Islet precursor cell (in vitro differentiated cells): ENCODE measurements at regions not wholly inside any gene's neighbourhood (a gene's known extent, or its start where the extent isn't known, plus 50 kb on each side); places are given as distances from the start of the nearest gene placed in this dataset.

ENCODE experiments used
- DNase-seq: peaks from one replicate; pipeline ENCODE4 v3.0.0-alpha.2; 2018

DNA sequence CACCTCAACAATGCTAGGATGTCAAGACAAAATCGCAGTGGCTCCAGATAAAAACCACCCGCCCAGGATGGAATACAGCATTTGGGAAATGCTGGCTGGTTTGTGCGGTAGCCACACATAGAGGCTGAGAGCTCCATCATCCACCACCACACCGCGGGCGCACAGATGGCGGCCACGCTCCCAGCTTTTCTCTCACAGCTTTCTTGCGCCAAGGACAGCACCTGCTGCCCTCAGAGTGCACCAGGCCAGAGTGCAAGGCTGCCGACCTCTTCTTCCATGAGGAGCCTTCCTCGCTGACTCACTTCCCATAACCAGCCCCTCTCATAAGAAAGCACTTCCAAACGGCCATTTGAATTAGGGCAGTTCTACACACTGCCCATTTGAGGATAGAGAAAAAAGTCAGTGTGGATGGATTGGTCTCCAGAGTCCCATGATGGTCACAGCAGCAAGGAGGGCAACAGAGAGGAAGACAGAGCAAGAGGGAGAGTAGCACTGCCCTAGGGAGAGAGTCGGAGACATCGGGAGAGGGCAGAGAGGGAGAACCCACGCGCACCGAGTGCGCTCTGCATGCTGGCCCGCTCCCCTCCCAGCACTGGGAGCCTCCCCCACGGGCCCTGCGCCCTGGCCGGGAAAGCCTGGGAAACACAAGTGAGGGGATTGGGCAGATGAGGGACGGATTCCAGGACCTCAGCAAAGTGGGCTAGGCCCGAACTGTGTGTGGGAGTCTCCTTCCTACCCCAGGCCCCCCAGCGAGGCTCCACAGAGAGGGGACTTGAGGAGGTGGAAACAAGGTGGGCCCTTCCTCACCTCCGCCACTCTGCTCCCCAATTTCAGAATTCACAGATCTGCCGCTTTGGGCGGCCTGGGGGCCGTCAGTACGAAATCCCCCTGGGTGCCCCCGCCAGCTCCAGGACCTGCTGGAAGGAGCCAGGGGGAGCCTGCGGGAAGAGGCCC, 156.9 kb downstream of the USP12 start:
- DNase-seq, result peak; percentile 51

DNA sequence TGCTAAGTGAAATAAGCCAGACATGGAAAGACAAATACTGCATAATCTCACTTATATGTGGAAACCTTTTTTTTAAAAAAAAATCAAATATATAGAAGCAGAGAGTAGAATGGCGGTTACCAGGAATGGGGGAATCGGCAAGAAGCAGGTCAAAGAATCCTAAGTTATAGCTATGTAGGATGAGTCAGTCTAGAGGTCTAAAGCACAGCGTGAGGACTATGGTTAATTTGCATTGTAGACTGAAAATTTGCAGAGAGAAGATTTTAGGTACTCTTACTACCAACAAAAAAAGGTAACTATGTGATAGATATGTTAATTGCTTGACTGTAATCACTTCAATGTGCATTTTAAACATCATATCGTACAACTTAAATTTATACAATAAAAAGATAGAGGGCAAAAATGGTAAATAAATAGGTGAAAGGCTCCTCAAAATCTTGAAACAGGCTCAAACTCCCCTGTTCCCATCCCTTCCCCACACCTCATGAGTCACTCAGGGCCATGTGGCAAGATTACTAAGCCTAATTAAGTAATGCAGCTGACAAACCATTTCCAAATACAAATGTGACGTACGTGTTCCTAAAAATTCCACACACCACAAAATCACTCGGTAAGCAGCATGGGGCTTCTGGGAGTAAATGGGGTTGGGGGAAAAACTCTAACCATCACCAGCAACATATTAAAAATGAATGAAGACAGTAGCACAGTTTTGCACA, 159.0 kb downstream of the USP12 start:
- peak; percentile 34 for DNase-seq

DNA sequence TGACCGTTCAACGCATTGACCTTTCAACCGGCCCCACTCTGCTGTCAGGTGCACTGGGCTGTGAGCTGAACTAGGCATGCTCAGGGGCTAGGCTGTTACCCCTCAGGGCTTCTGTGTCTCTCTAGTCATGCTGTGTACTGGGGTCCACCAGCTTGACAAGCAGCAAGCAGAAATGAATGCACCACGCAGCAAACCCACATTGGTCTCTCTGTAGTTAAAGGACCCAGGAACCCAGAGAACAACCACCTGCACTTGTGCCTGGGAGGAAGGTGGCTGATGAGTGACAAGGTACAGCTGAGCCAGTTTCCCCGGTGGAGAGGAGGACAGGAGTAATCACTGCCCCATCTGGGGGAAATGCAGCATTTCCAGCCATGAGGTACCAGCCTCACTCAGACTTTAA, 159.9 kb downstream of the USP12 start:
- DNase-seq, result peak; percentile 33

DNA sequence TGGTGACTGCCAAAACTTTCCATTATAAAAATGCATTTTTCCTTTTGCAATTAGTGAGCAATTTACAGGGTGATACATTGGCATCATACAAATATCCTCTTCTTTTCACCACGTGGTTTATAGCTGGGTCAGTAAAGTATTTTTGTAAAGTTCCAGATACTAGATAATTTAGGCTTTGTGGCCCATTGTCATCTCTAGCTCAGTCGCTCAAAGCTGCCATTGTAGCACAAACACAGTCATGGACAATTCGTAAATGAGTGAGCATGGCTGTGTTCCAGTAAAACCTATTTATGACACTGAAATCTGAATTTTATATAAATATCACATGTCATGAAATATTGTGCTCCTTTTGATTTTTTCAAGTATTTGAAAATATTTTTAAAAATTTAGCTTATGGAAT, 162.9 kb downstream of the USP12 start:
- DNase-seq, result no peak

DNA sequence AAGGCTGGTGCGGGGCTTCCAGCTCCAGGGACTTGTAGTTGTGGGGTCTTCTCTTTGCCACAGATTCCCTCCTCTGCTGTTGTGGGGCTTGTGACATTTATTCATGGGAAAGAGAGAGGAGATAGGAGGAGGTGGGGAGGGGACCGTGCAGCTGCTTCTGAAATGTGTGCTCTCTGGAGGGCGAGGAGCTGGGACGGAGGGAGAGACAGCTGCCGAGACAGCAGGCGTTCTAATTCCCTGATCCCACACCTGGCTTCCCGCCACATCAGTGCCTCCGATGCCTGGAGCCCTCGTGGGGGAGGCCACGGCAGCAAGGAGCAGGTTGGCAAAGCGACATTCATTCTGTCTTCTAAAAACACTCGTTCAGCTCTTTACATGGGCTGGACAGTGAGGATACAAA, 164.4 kb downstream of the USP12 start:
- no peak for DNase-seq

DNA sequence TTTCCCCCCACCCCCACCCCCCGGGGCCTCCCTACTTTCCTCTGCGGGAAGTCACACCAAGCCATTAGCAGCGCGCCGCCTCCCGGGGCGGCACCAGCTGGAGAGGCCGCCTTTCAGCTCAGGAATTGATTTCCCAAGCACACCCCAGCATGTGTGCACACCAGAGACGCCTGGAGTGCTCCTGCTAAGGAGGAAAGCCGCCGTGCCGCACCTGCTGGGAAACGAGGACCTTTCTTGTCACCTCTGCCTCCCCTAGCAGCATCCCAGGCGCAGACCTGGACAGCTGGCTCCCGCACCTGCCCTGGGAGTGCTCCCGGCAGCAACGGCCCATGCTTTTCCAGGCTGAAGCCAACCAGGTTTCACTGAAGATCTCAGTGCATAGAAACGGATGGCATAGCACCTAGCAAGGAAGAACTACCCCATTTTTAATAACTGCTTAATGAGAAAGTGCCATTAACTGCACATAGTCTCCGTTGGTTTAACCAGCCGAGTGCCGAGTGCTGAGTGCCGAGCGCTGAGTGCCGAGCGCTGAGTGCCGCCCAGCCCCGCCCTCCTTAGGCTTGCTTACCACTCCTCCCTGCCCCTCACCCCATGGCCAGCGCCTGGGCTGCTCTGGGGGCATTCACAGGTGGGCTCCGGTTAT, 165.0 kb downstream of the USP12 start:
- DNase-seq, result peak; percentile 70

DNA sequence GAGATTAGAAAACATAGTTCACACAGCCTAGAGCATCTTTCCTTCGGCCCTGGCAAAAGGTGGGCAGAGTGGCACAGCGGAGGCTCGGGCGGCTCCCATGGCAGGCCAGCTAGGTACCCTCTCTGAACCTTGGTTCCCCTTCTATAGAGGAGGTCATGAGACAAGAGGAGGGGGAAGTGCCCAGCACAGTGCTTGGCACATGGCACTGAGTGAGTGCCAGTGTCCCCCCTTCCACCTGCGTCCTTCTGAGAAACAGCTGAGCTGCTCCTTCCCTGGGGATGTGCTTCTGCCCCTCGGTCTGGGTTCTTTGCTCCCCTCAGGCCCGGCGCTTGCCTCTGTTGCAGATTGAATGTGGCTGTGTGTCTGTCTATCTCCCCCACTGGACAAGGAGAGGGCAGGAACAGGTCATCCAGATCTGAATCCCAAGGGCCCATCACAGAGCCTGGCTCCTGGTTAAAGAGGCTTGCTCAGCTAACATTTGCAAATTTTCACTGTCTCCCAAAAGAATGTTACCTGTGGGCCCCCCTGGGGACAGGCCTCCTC, 165.6 kb downstream of the USP12 start:
- DNase-seq, result no peak

DNA sequence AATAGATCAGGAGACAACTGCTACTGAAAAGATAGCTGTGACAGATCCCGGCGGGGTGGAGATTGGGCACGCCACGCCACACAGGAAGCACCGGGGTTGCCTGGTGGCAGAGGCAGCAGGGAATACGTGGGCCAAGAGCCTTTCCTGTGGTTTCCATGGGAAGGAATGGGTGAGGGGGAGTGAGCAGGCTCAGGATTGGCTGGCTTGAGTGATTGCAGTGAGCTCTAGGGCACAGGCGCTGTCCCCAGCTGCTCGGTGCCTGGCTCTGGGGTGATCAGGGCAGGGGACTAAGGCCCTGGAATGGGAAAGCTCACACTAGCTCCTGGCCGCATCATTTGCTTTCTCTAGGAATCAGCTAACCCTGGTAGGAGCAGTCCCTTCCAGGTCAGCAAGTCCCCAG, 166.1 kb downstream of the USP12 start:
- DNase-seq, result peak; percentile 57

DNA sequence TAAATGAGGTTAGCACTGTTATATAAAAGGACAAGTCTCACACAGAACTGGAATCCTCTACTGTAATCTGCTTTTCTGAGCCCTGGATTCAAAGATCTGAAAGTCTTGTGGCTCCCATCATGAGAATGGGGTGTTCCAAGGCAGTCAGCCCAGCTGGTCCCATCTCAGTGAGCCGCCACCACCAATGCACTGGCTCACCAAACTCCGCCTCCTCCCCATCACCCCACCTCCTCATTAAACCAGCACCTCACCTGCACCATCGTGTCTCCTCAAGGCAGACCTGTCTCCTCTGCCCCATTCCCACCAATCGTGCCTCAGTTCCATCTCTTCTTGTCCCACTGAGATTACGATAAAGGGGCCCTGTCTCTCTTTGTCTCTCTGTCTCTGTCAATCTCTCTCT, 166.7 kb downstream of the USP12 start:
- peak; percentile 31 for DNase-seq

DNA sequence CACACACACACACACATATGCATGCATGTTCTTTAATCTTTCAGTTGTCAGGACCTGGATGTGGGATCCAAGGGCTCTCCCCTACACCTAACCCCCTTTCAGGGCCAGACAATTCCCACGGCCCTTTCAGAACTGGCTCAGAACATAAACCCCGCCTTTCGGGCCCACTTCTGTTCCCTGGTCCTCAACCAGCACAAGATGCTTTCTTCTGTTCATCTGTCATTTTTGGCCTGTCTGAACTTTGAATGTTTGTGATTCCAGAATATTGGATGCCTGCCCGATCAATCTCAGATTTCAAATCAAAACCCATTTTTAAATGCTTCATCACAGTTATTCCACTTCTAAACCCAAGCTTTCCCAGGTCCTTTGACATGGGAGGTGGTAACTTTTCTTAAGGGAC, 167.3 kb downstream of the USP12 start:
- no peak for DNase-seq

DNA sequence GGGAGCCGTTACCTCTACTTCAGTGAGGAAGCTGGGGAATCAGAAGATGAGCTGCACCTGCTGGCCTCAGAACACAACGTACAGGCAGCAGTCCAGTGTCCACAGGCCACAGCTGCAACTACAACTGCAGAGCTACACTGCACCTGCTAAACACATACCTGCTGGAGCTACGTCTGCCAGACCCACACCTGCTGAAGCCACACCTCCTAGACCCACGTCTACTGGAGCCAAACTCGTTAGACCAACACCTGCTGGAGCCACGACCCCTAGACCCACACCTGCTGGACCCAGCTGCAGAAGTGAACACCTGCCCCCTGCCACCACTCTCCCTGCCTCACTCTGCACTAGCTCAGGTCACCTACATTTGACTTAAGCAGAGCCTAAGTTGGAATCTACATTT, 169.9 kb downstream of the USP12 start:
- peak; percentile 22 for DNase-seq

DNA sequence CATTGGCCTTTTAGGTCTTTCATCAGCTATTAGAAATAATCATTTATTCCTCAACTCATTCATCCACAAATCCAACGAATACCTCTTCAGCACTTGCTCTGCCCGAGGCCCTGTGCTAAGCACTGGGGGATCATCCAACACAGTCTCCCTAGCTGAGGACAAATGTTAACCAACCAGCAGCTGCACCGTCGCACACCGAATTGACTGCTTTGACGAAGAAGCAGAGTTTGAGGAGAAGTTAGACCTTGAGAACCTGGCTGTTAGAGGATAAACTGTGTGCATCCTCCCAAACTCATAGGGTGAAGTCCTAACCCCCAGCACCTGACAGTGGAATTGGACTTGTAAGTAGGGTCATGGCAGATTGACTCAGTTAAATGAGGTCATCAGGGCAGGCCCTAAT, 170.9 kb downstream of the USP12 start:
- DNase-seq, result peak; percentile 32

DNA sequence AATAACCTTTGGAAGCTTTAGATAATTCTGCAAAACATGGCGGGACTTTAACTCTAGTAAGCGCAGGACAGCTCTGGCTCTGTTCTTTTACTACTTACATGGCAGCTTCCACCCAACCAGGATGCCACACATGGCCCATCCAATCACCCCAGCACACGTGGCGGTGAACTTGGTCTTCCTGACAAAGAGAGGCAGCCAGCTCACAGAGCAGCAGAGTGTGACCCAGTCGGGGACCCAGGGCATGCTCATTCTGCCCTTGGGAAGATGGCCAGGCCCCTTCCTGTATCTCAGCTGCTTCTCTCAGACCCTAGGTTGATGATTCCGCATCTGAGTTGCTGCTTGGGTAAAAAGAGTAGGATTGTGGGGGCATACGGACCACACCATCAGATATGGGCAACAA, 172.1 kb downstream of the USP12 start:
- peak; percentile 41 for DNase-seq

DNA sequence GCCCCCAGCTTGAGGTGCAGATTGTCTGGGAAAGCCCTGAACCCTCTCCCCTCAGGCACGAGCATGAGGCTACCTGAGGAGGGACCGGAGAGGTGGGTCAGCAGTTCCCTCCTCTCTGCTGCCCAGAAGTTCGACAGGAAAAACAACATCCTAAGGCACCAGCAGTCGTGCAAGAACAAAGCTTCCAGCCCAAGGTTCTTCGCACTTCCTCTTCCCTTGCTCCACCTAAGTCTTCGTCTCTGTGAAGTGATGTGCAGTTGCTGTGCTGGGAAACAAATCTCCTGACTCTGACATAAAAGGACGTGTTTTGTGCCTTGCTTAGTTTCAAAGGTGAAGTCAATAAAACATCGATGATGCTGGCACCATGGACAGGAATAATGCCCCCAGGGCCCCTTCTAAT, 173.3 kb downstream of the USP12 start:
- no peak for DNase-seq

DNA sequence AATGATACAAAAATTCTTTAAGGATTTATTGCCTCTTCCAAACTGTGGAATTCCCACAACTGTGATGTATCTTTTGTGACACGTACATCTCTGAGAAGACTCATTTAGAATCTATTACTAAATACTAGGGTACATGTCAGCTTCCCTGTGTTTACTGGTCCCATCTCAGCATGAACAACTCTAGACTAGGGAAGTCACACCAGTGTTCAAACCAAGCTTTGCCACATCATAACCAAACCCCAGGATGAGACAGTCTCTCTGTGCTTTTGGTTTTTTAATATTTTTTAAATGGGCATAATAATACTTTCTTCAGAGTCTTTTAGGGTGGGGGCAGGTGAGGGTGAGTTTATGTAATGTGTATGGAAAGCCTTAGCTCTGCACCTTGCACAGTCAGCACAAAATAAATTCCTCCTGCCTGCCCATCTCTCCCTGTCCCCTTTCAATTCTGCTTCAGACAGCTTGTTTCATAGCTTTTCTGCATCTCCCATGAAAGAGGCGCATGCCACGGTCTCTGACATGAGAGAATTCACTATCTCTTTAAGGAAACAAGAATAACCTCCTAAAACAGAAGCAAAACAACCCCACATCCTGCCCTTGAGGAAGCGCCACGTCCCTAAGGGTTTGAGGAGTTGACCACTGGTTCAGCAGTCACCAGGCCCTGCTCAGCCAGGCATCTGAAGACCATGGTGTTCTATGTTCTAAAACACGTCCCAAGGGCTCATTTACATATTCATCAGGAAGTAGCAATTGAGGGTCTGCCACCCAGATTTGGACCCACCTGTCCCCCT, 174.5 kb downstream of the USP12 start:
- no peak for DNase-seq

DNA sequence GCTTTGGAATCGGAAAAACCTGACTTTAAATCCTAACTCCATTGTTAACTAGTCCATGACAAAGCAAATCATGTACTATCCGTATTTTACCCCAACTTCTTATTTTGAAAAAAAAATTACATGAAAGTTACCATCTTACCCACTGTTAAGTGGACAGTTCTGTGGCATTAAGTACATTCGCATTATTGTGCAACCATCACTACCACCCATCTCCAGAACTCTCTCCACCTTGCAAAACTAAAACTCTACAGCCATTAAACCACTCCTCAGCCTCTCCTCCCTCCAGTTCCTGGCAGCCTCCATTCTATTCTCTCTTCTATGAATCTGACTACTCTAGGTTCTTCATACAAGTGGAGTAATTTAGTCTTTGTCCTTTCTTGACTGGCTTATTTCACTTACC, 176.5 kb downstream of the USP12 start:
- no peak for DNase-seq

DNA sequence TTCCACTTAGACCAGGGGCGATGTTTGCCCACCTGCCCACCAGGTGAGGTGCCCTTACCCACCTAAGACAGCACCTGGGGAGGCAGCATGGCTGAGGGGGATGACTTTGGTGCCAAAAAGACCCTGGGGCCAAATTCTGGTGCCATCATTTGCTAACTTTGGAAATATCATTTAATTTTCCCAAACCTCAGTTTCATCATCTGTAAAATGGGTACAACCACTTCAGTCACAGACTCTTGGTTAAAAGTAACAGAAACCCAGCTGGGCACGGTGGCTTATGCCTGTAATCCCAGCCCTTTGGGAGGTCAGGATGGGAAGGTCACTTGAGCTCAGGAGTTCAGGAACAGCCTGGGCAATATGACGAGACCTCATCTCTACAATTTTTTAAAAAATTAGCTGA, 177.8 kb downstream of the USP12 start:
- DNase-seq, result no peak

DNA sequence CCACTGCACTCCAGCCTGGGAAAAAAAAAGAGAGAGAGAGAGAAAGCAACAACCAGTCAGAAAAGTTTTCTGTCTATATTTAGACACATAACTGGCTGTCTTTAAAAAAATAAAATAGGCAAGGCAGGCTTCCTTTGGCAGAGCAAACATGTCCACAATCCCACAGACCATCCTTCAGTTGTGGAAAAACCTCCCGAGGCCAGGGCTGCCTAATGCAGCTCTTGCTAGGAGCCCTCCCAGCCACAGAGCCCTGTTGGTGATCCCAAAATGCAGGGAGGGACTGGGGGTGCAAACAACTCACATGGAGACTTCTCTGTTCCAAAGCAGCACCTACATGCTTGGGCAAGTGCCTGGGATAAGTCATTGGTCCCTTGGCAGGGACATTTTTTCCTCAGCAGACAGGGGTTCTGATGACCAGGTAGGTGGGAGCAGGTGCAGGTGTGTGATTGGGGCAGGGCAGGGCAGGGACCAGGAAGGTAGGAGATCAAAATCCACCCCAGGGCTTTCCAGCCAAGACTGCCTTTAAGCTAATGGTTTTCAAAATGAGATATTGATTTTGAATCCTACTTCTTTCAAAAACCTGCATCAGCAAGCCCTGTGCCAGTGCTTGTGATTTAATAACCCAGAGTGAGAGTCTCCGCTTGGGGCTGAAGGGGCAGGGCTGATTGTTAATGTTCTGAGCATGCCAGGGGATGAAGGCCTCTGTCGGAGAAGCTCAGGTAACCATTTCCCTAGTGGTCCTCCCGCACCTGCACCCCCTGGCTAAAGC, 178.5 kb downstream of the USP12 start:
- DNase-seq, result no peak

DNA sequence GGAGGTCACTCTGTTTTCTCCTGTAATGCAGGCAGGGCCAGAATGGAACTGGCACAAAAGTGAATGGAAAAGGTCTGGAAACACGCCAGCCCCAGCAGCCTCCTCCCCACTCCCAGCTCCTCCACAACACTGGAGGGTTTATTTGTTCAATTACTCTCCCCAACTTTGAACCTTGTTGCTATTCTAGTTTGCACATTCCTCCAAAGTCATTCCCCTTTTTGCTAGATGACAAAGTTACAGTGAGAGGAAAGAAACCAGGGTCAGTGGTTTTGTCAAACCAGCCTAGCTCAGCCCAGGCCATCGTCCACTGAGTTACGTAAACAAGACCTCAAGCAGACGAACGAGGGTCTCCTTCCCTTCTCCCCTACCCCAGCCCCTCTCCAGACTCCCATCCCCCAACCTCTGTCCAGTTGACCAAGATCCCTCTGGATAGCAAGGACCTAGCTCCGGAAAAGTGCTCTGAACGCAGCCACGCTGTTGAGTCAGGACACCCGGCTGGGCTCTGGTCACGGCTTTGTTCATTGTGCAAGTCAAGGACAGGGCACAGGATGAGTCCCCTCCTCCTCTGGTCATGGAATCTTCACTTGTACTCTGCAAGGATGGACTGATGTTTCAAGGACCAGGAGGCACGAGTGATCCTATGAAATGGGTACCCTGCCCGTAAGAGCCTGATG, 180.0 kb downstream of the USP12 start:
- peak; percentile 53 for DNase-seq

DNA sequence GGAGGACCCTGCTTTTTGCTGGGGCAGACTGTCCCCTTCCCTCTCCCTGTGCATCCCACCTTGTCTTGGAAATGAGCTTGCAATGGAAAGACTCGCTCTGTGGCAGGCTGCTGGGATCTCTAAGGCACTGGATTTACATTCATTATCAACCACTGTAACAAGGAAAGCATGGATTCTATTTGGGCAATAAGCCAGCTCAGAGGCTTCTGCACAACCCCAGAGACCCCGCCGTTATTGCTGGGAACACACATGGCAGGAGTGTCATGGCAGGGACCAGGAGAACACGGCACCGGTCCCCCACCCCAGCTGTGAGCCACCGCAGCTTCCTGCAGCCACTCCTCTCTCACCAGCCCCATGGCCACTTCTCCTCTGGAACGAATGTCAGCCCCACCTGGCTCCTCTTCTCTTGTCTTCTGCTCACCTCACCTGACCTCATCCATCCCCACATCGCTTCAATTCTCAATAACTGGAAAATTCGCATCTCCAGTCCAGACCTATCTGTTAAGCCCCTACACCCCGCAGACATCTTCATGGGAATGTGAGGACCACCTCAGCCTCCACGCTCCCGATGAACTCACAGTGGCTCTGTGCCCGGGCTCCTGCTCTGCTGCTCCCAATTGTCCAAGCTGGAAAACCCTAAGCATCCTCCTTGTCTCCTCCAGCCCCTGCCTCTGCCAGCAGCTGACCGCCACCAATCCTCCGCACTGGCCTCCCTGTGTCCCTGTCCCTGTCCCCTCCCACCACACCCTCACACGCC, 181.5 kb downstream of the USP12 start:
- no peak for DNase-seq
